A673 (cell line): ENCODE measurements at regions not wholly inside any gene's neighbourhood (a gene's known extent, or its start where the extent isn't known, plus 50 kb on each side); places are given as distances from the start of the nearest gene placed in this dataset.

ENCODE experiments used
- EZH2 ChIP-seq: fragments of 200-600 bp; sonication (generic); IDR thresholded peaks from 2 replicates; pipeline ENCODE4 v1.6.1; 2017; ENCODE audit warnings: borderline replicate concordance, low read depth, mild to moderate bottlenecking, mixed read lengths, antibody characterized with exemption, low read length; ENCODE audit not compliant: poor library complexity, severe bottlenecking
- TF ChIP-seq, protein P1 (sequence below): fragments of 300-800, 200-600 bp; sonication (generic); conservative IDR thresholded peaks from 2 replicates; pipeline ENCODE4 v1.5.1; 2017; ENCODE audit warnings: low read depth, mild to moderate bottlenecking, antibody characterized with exemption, low read length, moderate library complexity, mixed read lengths

DNA sequence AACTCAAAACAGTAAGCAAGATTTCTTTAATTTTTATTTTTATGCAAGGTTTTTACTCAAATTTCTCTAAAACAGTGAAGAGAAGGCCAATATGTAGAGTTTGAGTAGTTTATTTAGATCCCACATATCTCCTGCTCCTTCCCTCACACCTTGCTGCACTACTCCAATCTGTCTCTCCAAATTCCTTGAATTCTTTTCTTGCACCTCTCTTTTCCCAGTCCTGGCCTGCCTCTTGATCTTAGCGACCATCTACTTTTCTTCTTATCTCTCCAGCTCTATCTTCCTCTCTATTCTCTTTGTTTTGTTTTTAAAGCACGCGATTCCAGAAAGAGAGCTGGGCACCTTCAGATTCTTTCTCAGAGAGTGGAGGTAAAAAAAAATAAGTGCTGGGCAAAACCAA lies 86.7 kb upstream of the KCNQ5 start:
- no peak for TF ChIP-seq EZH2
- TF ChIP-seq, protein P1, sequence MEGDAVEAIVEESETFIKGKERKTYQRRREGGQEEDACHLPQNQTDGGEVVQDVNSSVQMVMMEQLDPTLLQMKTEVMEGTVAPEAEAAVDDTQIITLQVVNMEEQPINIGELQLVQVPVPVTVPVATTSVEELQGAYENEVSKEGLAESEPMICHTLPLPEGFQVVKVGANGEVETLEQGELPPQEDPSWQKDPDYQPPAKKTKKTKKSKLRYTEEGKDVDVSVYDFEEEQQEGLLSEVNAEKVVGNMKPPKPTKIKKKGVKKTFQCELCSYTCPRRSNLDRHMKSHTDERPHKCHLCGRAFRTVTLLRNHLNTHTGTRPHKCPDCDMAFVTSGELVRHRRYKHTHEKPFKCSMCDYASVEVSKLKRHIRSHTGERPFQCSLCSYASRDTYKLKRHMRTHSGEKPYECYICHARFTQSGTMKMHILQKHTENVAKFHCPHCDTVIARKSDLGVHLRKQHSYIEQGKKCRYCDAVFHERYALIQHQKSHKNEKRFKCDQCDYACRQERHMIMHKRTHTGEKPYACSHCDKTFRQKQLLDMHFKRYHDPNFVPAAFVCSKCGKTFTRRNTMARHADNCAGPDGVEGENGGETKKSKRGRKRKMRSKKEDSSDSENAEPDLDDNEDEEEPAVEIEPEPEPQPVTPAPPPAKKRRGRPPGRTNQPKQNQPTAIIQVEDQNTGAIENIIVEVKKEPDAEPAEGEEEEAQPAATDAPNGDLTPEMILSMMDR = no peak
